Liver (tissue), 2 donors: ENCODE measurements at regions not wholly inside any gene's neighbourhood (a gene's known extent, or its start where the extent isn't known, plus 50 kb on each side); places are given as distances from the start of the nearest gene placed in this dataset.

Experiments
- TF ChIP-seq, protein P1 (sequence below): IDR thresholded peaks from 2 replicates; pipeline ENCODE4 v1.6.1; 2016; ENCODE audit warnings: antibody characterized with exemption, mild to moderate bottlenecking
- TF ChIP-seq, protein P2 (sequence below): fragments of 150-350 bp; IDR thresholded peaks from 2 replicates; pipeline ENCODE4 v1.5.1; 2017; ENCODE audit warnings: improper control_type of control experiment, low read depth, low read length; ENCODE audit not compliant: missing input control
- donor health status: healthy.

DNA sequence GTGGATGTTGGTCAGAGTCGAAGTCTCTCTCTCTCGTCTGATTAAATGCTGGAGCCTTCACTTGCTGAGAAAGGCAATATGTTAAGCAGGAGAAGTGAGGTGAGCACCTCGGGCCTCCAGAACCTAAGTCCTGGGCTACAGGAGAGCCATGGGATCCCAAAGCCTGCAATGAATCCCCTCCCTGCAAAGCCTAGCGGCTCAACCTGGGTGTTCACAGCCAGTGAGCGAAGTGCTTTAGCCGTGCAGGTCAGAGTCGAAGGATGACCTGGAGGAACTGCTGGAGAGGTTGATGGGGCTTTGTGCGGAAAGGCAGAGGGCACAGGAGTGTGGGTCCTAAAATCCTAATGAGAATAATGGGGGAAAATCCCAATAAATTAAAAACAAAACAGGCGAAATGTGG is 267.8 kb downstream of the ENGASE start:
- TF ChIP-seq, protein P1, sequence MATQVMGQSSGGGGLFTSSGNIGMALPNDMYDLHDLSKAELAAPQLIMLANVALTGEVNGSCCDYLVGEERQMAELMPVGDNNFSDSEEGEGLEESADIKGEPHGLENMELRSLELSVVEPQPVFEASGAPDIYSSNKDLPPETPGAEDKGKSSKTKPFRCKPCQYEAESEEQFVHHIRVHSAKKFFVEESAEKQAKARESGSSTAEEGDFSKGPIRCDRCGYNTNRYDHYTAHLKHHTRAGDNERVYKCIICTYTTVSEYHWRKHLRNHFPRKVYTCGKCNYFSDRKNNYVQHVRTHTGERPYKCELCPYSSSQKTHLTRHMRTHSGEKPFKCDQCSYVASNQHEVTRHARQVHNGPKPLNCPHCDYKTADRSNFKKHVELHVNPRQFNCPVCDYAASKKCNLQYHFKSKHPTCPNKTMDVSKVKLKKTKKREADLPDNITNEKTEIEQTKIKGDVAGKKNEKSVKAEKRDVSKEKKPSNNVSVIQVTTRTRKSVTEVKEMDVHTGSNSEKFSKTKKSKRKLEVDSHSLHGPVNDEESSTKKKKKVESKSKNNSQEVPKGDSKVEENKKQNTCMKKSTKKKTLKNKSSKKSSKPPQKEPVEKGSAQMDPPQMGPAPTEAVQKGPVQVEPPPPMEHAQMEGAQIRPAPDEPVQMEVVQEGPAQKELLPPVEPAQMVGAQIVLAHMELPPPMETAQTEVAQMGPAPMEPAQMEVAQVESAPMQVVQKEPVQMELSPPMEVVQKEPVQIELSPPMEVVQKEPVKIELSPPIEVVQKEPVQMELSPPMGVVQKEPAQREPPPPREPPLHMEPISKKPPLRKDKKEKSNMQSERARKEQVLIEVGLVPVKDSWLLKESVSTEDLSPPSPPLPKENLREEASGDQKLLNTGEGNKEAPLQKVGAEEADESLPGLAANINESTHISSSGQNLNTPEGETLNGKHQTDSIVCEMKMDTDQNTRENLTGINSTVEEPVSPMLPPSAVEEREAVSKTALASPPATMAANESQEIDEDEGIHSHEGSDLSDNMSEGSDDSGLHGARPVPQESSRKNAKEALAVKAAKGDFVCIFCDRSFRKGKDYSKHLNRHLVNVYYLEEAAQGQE: no peak
- TF ChIP-seq, protein P2, sequence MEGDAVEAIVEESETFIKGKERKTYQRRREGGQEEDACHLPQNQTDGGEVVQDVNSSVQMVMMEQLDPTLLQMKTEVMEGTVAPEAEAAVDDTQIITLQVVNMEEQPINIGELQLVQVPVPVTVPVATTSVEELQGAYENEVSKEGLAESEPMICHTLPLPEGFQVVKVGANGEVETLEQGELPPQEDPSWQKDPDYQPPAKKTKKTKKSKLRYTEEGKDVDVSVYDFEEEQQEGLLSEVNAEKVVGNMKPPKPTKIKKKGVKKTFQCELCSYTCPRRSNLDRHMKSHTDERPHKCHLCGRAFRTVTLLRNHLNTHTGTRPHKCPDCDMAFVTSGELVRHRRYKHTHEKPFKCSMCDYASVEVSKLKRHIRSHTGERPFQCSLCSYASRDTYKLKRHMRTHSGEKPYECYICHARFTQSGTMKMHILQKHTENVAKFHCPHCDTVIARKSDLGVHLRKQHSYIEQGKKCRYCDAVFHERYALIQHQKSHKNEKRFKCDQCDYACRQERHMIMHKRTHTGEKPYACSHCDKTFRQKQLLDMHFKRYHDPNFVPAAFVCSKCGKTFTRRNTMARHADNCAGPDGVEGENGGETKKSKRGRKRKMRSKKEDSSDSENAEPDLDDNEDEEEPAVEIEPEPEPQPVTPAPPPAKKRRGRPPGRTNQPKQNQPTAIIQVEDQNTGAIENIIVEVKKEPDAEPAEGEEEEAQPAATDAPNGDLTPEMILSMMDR: no peak
